ENCODE measurements at regions not wholly inside any gene's neighbourhood (a gene's known extent, or its start where the extent isn't known, plus 50 kb on each side); places are given as distances from the start of the nearest gene placed in this dataset.

- TF ChIP-seq CTCF (IDR thresholded peaks at IDR 0.05): no peak
- TF ChIP-seq POLR2A (IDR thresholded peaks at IDR 0.05): no peak
- TF ChIP-seq POLR2AphosphoS5 (IDR thresholded peaks at IDR 0.05): no peak
- no peak for TF ChIP-seq EP300 (IDR thresholded peaks at IDR 0.05)
Measured at GRCh38 chr3:34351882-34352777, 553.7 kb downstream of the PDCD6IP start.

Data from sigmoid colon (tissue), 4 donors.